GM12874 (cell line): ENCODE measurements at regions not wholly inside any gene's neighbourhood (a gene's known extent, or its start where the extent isn't known, plus 50 kb on each side); places are given as distances from the start of the nearest gene placed in this dataset.

Source experiments
- CTCF ChIP-seq: IDR thresholded peaks from 2 replicates; pipeline ENCODE4 v1.5.1; 2011; ENCODE audit warnings: low read depth, mild to moderate bottlenecking, control low read depth, low read length, moderate library complexity; ENCODE audit not compliant: insufficient read depth

- no peak for TF ChIP-seq CTCF
Measured at GRCh38 chr4:133278591-133278990, 129.5 kb downstream of the PCDH10 start.

GRCh38 chr4:133275246-133275645, 126.2 kb downstream of the PCDH10 start:
- no peak for TF ChIP-seq CTCF

- TF ChIP-seq CTCF: no peak
Measured at GRCh38 chr4:133273401-133273800, 124.3 kb downstream of the PCDH10 start.

- no peak for TF ChIP-seq CTCF
Measured at GRCh38 chr4:133270021-133270570, 121.0 kb downstream of the PCDH10 start.

GRCh38 chr4:133268205-133268604, 119.1 kb downstream of the PCDH10 start:
- TF ChIP-seq CTCF: no peak

- no peak for TF ChIP-seq CTCF
Measured at GRCh38 chr4:133263104-133263503, 114.0 kb downstream of the PCDH10 start.

GRCh38 chr4:133247861-133248260, 98.8 kb downstream of the PCDH10 start:
- TF ChIP-seq CTCF: no peak
